Transverse colon (tissue), 4 donors: ENCODE measurements at regions not wholly inside any gene's neighbourhood (a gene's known extent, or its start where the extent isn't known, plus 50 kb on each side); places are given as distances from the start of the nearest gene placed in this dataset.

Source experiments
- EP300 ChIP-seq: sonication (generic); formaldehyde crosslinking; IDR thresholded peaks from one replicate; pipeline ENCODE4 v1.6.1; 2017; ENCODE audit warnings: antibody characterized with exemption, low read depth
- POLR2A ChIP-seq: fragments of 450-650 bp; IDR thresholded peaks from one replicate; pipeline ENCODE4 v1.6.1; 2016; ENCODE audit warnings: antibody characterized with exemption, mild to moderate bottlenecking, moderate library complexity
- POLR2AphosphoS5 ChIP-seq, 3 donors: sonication (generic); formaldehyde crosslinking; IDR thresholded peaks; one replicate each; pipeline ENCODE4 v1.6.1; 2016; ENCODE audit warnings: antibody characterized with exemption in 3 of 3
- TF ChIP-seq, protein P1 (sequence below), 5 experiments: fragments of 200-600 bp in 3 of 5; fragments of 450-650 bp in 2 of 5; sonication (generic) in 3 of 5; IDR thresholded peaks; 1 replicate in 2 of 5; 2 replicates in 3 of 5; pipeline ENCODE4 v1.5.1; 2016 to 2017; ENCODE audit warnings: antibody characterized with exemption in 5 of 5, inconsistent platforms in 3 of 5, mild to moderate bottlenecking in 2 of 5, moderate library complexity in 1 of 5

DNA sequence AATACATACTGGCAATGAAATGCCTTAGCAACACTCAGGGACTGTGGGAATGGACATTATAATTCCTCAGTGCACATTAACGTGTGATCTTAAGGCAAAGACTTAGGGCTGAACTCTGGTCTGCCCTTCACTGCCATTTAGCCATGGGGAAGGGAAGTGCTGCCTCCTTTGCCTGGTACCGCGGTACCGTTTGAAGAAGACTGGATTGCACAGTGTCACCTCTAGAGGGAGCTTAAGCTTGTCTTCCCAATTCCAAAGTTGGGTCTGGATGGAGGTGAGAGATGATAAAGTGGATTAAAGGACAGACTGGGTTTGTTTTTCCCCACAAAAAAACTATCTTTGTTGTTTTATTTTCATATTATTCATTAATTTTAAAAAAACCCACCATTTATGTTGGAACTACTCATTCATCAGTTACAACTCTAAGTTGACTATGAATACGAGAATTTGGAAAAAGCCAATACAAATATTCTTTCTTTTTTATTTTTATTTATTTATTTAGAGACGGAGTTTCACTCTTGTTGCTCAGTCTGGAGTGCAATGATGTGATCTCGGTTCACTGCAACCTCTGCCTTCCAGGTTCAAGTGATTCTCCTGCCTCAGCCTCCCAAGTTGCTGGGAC is 60.0 kb upstream of the SYN2 start:
- TF ChIP-seq EP300, result no peak
- TF ChIP-seq, protein P1, sequence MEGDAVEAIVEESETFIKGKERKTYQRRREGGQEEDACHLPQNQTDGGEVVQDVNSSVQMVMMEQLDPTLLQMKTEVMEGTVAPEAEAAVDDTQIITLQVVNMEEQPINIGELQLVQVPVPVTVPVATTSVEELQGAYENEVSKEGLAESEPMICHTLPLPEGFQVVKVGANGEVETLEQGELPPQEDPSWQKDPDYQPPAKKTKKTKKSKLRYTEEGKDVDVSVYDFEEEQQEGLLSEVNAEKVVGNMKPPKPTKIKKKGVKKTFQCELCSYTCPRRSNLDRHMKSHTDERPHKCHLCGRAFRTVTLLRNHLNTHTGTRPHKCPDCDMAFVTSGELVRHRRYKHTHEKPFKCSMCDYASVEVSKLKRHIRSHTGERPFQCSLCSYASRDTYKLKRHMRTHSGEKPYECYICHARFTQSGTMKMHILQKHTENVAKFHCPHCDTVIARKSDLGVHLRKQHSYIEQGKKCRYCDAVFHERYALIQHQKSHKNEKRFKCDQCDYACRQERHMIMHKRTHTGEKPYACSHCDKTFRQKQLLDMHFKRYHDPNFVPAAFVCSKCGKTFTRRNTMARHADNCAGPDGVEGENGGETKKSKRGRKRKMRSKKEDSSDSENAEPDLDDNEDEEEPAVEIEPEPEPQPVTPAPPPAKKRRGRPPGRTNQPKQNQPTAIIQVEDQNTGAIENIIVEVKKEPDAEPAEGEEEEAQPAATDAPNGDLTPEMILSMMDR (IDR thresholded peaks at IDR 0.05), result peak; percentile 40 to 61 (median 58)
- no peak for TF ChIP-seq POLR2A
- TF ChIP-seq POLR2AphosphoS5 (IDR thresholded peaks at IDR 0.05), result no peak
